Lung (tissue), 11 donors: ENCODE measurements at regions not wholly inside any gene's neighbourhood (a gene's known extent, or its start where the extent isn't known, plus 50 kb on each side); places are given as distances from the start of the nearest gene placed in this dataset.

ENCODE experiments used
- ATAC-seq: fragments of 200-7000 bp; cut with Tn5 transposase; one replicate; pipeline ENCODE4 v1.9.1; 2020; ENCODE audit warnings: moderate number of reproducible peaks; ENCODE audit not compliant: insufficient read depth, low FRiP score
- DNase-seq, 3 donors: peaks; one replicate each; pipeline ENCODE4 v3.0.0-alpha.2; 2013 to 2017
- H3K27ac ChIP-seq, 2 donors: one replicate each; pipeline ENCODE4 v1.5.1; 2013; ENCODE audit warnings: mild to moderate bottlenecking in 2 of 2, moderate library complexity in 2 of 2, control low read depth in 1 of 2, inconsistent platforms in 1 of 2, low read depth in 1 of 2, low read length in 1 of 2
- H3K27me3 ChIP-seq, 3 donors: one replicate each; pipeline ENCODE4 v1.5.1; 2013; ENCODE audit warnings: low read length in 2 of 3; ENCODE audit not compliant: control insufficient read depth in 3 of 3, insufficient read depth in 3 of 3
- H3K36me3 ChIP-seq, 4 donors: one replicate each; pipeline ENCODE4 v1.5.1; 2013; ENCODE audit warnings: low read length in 4 of 4, mild to moderate bottlenecking in 1 of 4, moderate library complexity in 1 of 4; ENCODE audit not compliant: control insufficient read depth in 4 of 4, insufficient read depth in 4 of 4
- H3K4me1 ChIP-seq, 5 donors: one replicate each; pipeline ENCODE4 v1.5.1; 2013; ENCODE audit warnings: low read length in 5 of 5, mild to moderate bottlenecking in 2 of 5, moderate library complexity in 1 of 5; ENCODE audit not compliant: control insufficient read depth in 5 of 5, insufficient read depth in 5 of 5
- H3K4me3 ChIP-seq: one replicate; pipeline ENCODE4 v1.5.1; 2013; ENCODE audit warnings: mild to moderate bottlenecking, control low read depth, moderate library complexity
- H3K9ac ChIP-seq, 2 donors: one replicate each; pipeline ENCODE4 v1.5.1; 2013; ENCODE audit warnings: low read length in 2 of 2, control low read depth in 1 of 2; ENCODE audit not compliant: insufficient read depth in 1 of 2
- H3K9me3 ChIP-seq, 4 donors: one replicate each; pipeline ENCODE4 v1.5.1; 2013; ENCODE audit warnings: low read length in 3 of 4, mild to moderate bottlenecking in 1 of 4, moderate library complexity in 1 of 4; ENCODE audit not compliant: control insufficient read depth in 4 of 4, insufficient read depth in 3 of 4
- WGBS, 2 donors: extraction: QIAGEN DNeasy Blood & Tissue Kit; methylation state at CpG; one replicate each; pipeline ENCODE4 v1.1.7; 2013; 5-methylcytosine and 5-hydroxymethylcytosine counted together
- TF ChIP-seq, protein P1 (sequence below): IDR thresholded peaks from 2 replicates; pipeline ENCODE4 v1.5.1; 2012; ENCODE audit warnings: mild to moderate bottlenecking; ENCODE audit errors: control extremely low read depth, extremely low read depth
- donor health status: control.
- donor health status: control.
- donor health status: Bipolar disorder and iron deficiency.
- donor health status: healthy.
- donor health status: DM: yes; HTN: yes; CAD: no.

DNA sequence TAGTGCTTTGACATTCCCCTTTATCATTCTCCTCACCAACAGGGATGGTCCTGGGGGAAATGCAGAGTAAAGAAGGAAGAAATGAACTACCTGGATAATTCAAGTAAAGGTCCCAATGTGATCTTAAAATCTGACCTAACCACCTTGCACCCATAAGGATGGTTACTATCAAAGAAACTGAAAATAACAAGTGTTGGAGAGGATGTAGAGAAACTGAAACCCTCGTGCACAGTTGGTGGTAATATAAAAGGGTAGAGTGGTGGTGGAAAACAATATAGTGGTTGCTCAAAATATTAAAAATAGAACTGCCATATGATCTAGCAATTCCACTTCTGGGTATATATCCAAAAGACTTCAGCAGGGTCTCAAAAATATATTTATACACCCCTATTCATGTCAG is 298.6 kb upstream of the PPARGC1A start:
- Histone ChIP-seq H3K9me3 (no peaks in the 10 kb centered on the region), H3K27ac (no peak overlapping the region), H3K4me3 (no peak overlapping the region), H3K36me3 (no peaks in the 10 kb centered on the region), H3K4me1 (peaks cover 0 to 16% (median 0%) of the 10 kb centered on the region in 5 donors), H3K9ac (no peak overlapping the region), H3K27me3 (no peaks in the 10 kb centered on the region)
- WGBS, 2 donors = 81 to 82% methylated on average over 1 of the region's 1 CpG
- no peak for ATAC-seq
- DNase-seq = no peak
- TF ChIP-seq, protein P1, sequence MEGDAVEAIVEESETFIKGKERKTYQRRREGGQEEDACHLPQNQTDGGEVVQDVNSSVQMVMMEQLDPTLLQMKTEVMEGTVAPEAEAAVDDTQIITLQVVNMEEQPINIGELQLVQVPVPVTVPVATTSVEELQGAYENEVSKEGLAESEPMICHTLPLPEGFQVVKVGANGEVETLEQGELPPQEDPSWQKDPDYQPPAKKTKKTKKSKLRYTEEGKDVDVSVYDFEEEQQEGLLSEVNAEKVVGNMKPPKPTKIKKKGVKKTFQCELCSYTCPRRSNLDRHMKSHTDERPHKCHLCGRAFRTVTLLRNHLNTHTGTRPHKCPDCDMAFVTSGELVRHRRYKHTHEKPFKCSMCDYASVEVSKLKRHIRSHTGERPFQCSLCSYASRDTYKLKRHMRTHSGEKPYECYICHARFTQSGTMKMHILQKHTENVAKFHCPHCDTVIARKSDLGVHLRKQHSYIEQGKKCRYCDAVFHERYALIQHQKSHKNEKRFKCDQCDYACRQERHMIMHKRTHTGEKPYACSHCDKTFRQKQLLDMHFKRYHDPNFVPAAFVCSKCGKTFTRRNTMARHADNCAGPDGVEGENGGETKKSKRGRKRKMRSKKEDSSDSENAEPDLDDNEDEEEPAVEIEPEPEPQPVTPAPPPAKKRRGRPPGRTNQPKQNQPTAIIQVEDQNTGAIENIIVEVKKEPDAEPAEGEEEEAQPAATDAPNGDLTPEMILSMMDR = no peak

DNA sequence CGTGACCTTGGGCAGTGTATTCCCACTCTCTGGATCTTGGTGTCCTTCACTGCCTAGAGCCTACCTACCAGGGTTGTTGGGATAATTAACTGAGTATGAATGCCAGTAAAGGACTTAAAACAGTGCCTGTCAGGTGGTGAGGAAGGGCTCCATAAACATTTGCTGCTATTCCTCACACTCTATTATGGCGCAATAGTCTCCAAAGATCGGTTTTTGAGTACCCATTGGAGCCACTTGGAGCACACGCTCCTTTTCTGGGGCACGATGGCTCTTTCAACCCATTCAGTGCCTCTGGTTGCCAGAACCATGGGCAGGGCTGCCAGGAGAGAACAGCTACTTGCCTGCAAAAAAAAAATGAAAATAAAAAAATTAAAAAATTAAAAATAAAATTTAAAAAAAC is 296.6 kb upstream of the PPARGC1A start:
- TF ChIP-seq, protein P1 = no peak
- 80 to 95% methylated on average over 5 of the region's 5 CpGs for WGBS, 2 donors

DNA sequence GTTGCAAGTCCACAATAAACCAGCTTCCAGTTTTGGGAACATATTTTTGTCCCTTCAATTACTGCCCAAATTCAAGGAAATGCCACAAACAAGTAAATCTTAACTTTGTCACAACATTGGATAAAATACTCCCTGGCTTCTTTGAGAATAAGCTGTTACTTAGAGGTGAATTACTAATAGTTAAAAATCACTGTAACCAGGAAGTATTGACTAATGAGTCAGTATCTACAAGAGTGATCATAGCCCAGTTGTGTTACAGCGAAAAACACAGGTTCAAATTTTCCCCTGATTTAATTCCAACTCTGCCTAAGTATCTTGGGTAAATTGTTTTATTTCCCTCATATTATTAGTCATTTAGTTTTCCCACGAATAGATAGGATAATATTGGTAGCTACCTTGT is 291.2 kb upstream of the PPARGC1A start:
- Histone ChIP-seq H3K4me3 (no peak overlapping the region), H3K4me1 (peaks cover 0 to 3% (median 0%) of the 10 kb centered on the region in 5 donors), H3K9ac (no peak overlapping the region), H3K36me3 (no peaks in the 10 kb centered on the region), H3K27me3 (no peaks in the 10 kb centered on the region), H3K27ac (no peak overlapping the region), H3K9me3 (peaks cover 0 to 2% (median 0%) of the 10 kb centered on the region in 4 donors)
- ATAC-seq = no peak
- TF ChIP-seq, protein P1 = no peak
- no peak for DNase-seq
- WGBS, 2 donors = 90 to 92% methylated on average over 2 of the region's 2 CpGs

More for the DNA sequence above, 296.6 kb upstream of the PPARGC1A start:
- H3K9ac ChIP-seq = no peak overlapping the region
- no peak for DNase-seq
- no peaks in the 10 kb centered on the region for H3K36me3 ChIP-seq
- no peak for ATAC-seq
- peaks cover 0 to 2% (median 0%) of the 10 kb centered on the region in 4 donors for H3K9me3 ChIP-seq
- H3K27me3 ChIP-seq = no peaks in the 10 kb centered on the region
- no peak overlapping the region for H3K27ac ChIP-seq
- H3K4me1 ChIP-seq = peaks cover 0 to 10% (median 0%) of the 10 kb centered on the region in 5 donors
- H3K4me3 ChIP-seq = no peak overlapping the region

DNA sequence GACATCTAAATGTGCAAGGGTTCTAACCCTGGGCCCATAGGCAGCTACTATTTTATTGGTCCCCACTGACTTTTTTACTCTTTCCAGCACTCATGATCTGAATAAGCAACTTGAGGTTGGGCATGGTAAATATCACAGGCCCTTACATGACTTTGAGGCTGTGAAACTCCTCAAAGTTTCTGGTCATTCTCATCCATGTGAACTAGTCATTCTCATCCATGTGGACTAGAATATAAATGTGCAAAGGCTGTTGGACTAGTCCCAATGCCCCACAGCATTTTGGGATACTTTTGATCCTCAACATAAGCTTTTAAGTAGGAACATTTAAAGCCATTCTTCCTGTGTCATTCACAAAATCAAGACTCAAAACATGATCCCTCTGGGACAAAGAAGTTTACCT is 290.7 kb upstream of the PPARGC1A start:
- Histone ChIP-seq H3K27me3 (no peaks in the 10 kb centered on the region), H3K27ac (no peak overlapping the region)

More for the DNA sequence above, 290.7 kb upstream of the PPARGC1A start:
- DNase-seq (no peak), ATAC-seq (no peak)
- Histone ChIP-seq H3K9me3 (peaks cover 0 to 2% (median 0%) of the 10 kb centered on the region in 4 donors), H3K4me1 (peaks cover 0 to 3% (median 0%) of the 10 kb centered on the region in 5 donors), H3K36me3 (no peaks in the 10 kb centered on the region), H3K4me3 (no peak overlapping the region), H3K9ac (no peak overlapping the region)
- TF ChIP-seq, protein P1 = no peak
